Osteoblast (primary cell): ENCODE measurements at regions not wholly inside any gene's neighbourhood (a gene's known extent, or its start where the extent isn't known, plus 50 kb on each side); places are given as distances from the start of the nearest gene placed in this dataset.

Source experiments
- DNase-seq: peaks from one replicate; pipeline ENCODE4 v3.0.0; 2011; ENCODE audit warnings: low spot score, mixed read lengths; ENCODE audit not compliant: insufficient read length; ENCODE audit errors: missing footprints
- H2AFZ ChIP-seq: 2 replicates; pipeline ENCODE4 v1.6.0; 2011; ENCODE audit warnings: mild to moderate bottlenecking, low read length
- H3K27ac ChIP-seq: 2 replicates; pipeline ENCODE4 v1.5.1; 2011; ENCODE audit warnings: mild to moderate bottlenecking, low read depth, low read length, moderate library complexity
- H3K27me3 ChIP-seq: 2 replicates; pipeline ENCODE4 v1.6.0; 2012; ENCODE audit warnings: mild to moderate bottlenecking, control low read depth, inconsistent platforms, low read length, moderate library complexity; ENCODE audit not compliant: insufficient read depth
- H3K36me3 ChIP-seq: 2 replicates; pipeline ENCODE4 v1.5.1; 2011; ENCODE audit warnings: mild to moderate bottlenecking, low read length, control low read depth, moderate library complexity; ENCODE audit not compliant: insufficient read depth
- H3K4me1 ChIP-seq: 2 replicates; pipeline ENCODE4 v1.5.1; 2011; ENCODE audit warnings: mild to moderate bottlenecking, low read length, control low read depth, moderate library complexity; ENCODE audit not compliant: insufficient read depth
- H3K4me2 ChIP-seq: 2 replicates; pipeline ENCODE4 v1.6.0; 2011; ENCODE audit warnings: mild to moderate bottlenecking, low read length; ENCODE audit not compliant: insufficient read depth
- H3K4me3 ChIP-seq: fragments of 200-600 bp; sonication (generic); 3 replicates; pipeline ENCODE4 v1.5.1; 2012; ENCODE audit warnings: mild to moderate bottlenecking, low read length, inconsistent platforms; ENCODE audit not compliant: insufficient read depth
- H3K79me2 ChIP-seq: 2 replicates; pipeline ENCODE4 v1.6.0; 2012; ENCODE audit warnings: mild to moderate bottlenecking, low read length, control low read depth, inconsistent platforms; ENCODE audit not compliant: insufficient read depth
- H3K9me3 ChIP-seq: 2 replicates; pipeline ENCODE4 v1.5.1; 2011; ENCODE audit warnings: low read depth, low read length, control low read depth
- H4K20me1 ChIP-seq: 2 replicates; pipeline ENCODE4 v1.6.0; 2012; ENCODE audit warnings: mild to moderate bottlenecking, low read length, control low read depth; ENCODE audit not compliant: insufficient read depth
- TF ChIP-seq, protein P1 (sequence below): IDR thresholded peaks from 2 replicates; pipeline ENCODE4 v1.5.1; 2011; ENCODE audit warnings: mild to moderate bottlenecking, low read depth, low read length, moderate library complexity; ENCODE audit errors: extremely low read depth

- H3K4me3 ChIP-seq: no peak overlapping the region
- no peaks in the 10 kb centered on the region for H4K20me1 ChIP-seq
- no peaks in the 10 kb centered on the region for H3K79me2 ChIP-seq
- no peaks in the 10 kb centered on the region for H3K36me3 ChIP-seq
- no peaks in the 10 kb centered on the region for H3K9me3 ChIP-seq
- no peak overlapping the region for H3K27ac ChIP-seq
- peak; percentile 54 for DNase-seq
- H2AFZ ChIP-seq: no peak overlapping the region
- TF ChIP-seq, protein P1, sequence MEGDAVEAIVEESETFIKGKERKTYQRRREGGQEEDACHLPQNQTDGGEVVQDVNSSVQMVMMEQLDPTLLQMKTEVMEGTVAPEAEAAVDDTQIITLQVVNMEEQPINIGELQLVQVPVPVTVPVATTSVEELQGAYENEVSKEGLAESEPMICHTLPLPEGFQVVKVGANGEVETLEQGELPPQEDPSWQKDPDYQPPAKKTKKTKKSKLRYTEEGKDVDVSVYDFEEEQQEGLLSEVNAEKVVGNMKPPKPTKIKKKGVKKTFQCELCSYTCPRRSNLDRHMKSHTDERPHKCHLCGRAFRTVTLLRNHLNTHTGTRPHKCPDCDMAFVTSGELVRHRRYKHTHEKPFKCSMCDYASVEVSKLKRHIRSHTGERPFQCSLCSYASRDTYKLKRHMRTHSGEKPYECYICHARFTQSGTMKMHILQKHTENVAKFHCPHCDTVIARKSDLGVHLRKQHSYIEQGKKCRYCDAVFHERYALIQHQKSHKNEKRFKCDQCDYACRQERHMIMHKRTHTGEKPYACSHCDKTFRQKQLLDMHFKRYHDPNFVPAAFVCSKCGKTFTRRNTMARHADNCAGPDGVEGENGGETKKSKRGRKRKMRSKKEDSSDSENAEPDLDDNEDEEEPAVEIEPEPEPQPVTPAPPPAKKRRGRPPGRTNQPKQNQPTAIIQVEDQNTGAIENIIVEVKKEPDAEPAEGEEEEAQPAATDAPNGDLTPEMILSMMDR: peak; percentile 63
- no peaks in the 10 kb centered on the region for H3K4me1 ChIP-seq
- no peaks in the 10 kb centered on the region for H3K27me3 ChIP-seq
- H3K4me2 ChIP-seq: no peak overlapping the region
Observed at GRCh38 chr12:19739195-19739776, 300.0 kb downstream of the AEBP2 start.

DNA sequence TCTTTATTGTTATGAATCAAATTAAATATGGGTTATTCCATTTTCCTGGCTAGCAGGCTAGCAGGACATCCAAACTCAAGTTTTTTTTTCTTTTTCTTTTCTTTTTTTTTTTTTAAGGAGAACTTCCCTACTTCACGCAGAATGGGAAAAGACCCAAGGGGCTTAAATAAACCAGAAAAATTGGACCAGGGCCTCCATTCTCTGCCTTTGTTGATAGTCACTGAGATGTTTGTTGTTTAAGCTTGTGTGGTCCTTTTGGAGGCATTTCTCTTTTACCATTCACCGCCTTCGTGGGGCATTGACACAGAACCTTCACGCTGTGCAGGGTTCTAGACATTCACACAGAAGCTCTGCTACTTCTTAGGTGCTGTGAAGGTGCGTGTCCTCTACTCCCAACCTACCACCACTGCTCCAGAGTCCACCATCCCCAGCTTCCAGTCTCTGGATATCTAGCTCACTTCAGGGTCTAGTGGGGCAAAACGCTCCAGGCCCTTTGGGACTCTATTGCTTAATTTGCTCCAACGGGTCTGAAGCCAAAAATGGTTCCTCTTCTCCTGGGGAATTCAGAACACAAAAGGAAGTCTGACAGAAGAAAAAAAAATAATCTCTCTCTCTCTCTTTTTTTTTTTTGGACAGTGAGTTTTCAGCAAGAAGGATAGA, 301.3 kb downstream of the AEBP2 start:
- TF ChIP-seq, protein P1: no peak
- no peak overlapping the region for H3K27ac ChIP-seq
- H3K36me3 ChIP-seq: no peaks in the 10 kb centered on the region
- no peak overlapping the region for H3K4me2 ChIP-seq
- H3K9me3 ChIP-seq: no peaks in the 10 kb centered on the region
- H2AFZ ChIP-seq: peak overlapping the region; percentile 49
- H4K20me1 ChIP-seq: no peaks in the 10 kb centered on the region
- no peaks in the 10 kb centered on the region for H3K79me2 ChIP-seq
- no peak for DNase-seq
- H3K4me3 ChIP-seq: no peak overlapping the region
- H3K27me3 ChIP-seq: no peaks in the 10 kb centered on the region
- H3K4me1 ChIP-seq: no peaks in the 10 kb centered on the region

GRCh38 chr12:19741132-19741489, 301.8 kb downstream of the AEBP2 start:
- no peak overlapping the region for H2AFZ ChIP-seq

DNA sequence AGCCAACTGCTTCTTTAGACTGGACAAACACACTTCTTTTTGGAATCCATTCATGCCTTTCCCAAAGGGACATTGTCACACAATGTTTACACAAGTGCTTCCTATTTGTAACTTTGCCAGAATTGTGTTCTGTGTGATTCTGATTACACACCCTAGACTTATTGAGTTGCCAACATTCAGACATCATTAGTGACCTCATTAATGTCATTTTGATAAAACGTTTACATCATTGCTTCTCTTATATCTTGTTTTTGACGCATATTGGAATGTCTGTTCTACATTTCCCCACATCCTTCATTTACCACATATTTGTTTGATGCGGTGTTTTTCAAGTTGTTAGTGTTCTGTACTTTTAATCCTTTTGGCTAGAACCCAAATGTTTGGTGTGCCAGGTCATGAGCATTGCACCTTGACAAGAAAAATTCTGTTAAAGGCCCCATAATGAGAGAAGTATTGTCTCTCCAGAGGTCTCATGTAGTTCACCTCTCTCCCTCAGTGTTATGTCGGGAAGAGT, 305.5 kb downstream of the AEBP2 start:
- Histone ChIP-seq H4K20me1 (no peaks in the 10 kb centered on the region), H3K79me2 (no peaks in the 10 kb centered on the region), H3K27me3 (no peaks in the 10 kb centered on the region), H3K27ac (no peak overlapping the region), H3K4me2 (no peak overlapping the region), H3K36me3 (no peaks in the 10 kb centered on the region), H3K4me1 (no peaks in the 10 kb centered on the region), H2AFZ (no peak overlapping the region), H3K4me3 (no peak overlapping the region), H3K9me3 (no peaks in the 10 kb centered on the region)
- TF ChIP-seq, protein P1: no peak
- DNase-seq: no peak

More at GRCh38 chr12:19741132-19741489, 301.8 kb downstream of the AEBP2 start:
- no peak for DNase-seq
- Histone ChIP-seq H4K20me1 (no peaks in the 10 kb centered on the region), H3K27ac (no peak overlapping the region), H3K4me2 (no peak overlapping the region), H3K4me1 (no peaks in the 10 kb centered on the region), H3K79me2 (no peaks in the 10 kb centered on the region), H3K4me3 (no peak overlapping the region), H3K27me3 (no peaks in the 10 kb centered on the region), H3K9me3 (no peaks in the 10 kb centered on the region), H3K36me3 (no peaks in the 10 kb centered on the region)
- TF ChIP-seq, protein P1: no peak
